GM20000 (cell line): ENCODE measurements at regions not wholly inside any gene's neighbourhood (a gene's known extent, or its start where the extent isn't known, plus 50 kb on each side); places are given as distances from the start of the nearest gene placed in this dataset.

Source experiments
- DNase-seq: peaks from one replicate; pipeline ENCODE4 v3.0.0; 2012; ENCODE audit warnings: low spot score
- CTCF ChIP-seq: IDR thresholded peaks from 2 replicates; pipeline ENCODE4 v1.5.1; 2012; ENCODE audit warnings: mild to moderate bottlenecking, control low read depth; ENCODE audit errors: extremely low read depth, missing control alignments

- no peak for TF ChIP-seq CTCF
- DNase-seq: no peak
Observed at GRCh38 chr4:173782660-173783059, 252.6 kb upstream of the HAND2 start.

- no peak for TF ChIP-seq CTCF
- DNase-seq: no peak
Observed at GRCh38 chr4:173777921-173778320, 247.9 kb upstream of the HAND2 start.

- no peak for TF ChIP-seq CTCF
- no peak for DNase-seq
Observed at GRCh38 chr4:173777421-173777820, 247.4 kb upstream of the HAND2 start.

- DNase-seq: no peak
- TF ChIP-seq CTCF: no peak
Observed at GRCh38 chr4:173769568-173769967, 239.5 kb upstream of the HAND2 start.

- no peak for DNase-seq
- TF ChIP-seq CTCF: no peak
Observed at GRCh38 chr4:173767650-173768049, 237.6 kb upstream of the HAND2 start.

GRCh38 chr4:173766171-173766600 is 236.2 kb upstream of the HAND2 start:
- no peak for TF ChIP-seq CTCF
- DNase-seq: no peak

GRCh38 chr4:173765751-173766150 is 235.7 kb upstream of the HAND2 start:
- no peak for TF ChIP-seq CTCF
- no peak for DNase-seq
